HG03354 (cell line): ENCODE measurements at regions not wholly inside any gene's neighbourhood (a gene's known extent, or its start where the extent isn't known, plus 50 kb on each side); places are given as distances from the start of the nearest gene placed in this dataset.

Source experiments
- ATAC-seq: cut with Tn5 transposase; IDR thresholded peaks from one replicate; pipeline ENCODE4 v1.9.1; 2021; ENCODE audit warnings: mild to moderate bottlenecking; ENCODE audit not compliant: unreplicated experiment, poor library complexity, severe bottlenecking

- ATAC-seq, result no peak
These were observed 276.6 kb upstream of the VLDLR start for GRCh38 chr9:2345013-2345412.

DNA sequence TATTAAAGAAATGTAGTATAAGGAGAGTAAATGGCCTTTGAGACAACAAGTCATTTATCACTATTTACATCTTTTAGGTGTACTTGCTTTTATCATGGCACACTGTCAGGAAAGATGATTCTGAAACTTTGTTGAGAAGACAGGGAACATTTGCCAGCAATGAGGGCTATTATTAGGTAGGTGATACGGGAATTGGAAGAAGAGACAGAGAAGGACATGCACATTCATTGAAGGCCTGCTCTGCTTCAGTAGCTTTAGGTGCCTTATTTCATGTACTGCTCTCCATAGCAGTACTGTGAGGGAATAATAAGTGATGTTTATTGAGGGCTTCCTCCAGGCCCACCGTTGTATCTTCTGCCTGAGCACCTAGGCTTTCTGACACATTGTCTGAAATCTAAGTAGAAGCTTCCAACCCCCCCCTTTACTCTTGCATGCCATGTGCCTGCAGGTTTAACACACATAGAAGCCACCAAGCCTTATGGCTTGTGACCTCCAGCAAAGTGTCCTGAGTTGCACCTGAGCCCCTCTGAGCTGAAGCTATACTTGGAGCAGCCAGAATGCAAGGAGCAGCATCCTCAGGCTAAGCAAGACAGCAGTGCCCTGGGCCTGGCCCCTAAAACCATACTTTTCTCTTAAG, 275.2 kb upstream of the VLDLR start:
- ATAC-seq, result no peak

GRCh38 chr9:2351324-2351723, 270.3 kb upstream of the VLDLR start:
- ATAC-seq, result no peak

DNA sequence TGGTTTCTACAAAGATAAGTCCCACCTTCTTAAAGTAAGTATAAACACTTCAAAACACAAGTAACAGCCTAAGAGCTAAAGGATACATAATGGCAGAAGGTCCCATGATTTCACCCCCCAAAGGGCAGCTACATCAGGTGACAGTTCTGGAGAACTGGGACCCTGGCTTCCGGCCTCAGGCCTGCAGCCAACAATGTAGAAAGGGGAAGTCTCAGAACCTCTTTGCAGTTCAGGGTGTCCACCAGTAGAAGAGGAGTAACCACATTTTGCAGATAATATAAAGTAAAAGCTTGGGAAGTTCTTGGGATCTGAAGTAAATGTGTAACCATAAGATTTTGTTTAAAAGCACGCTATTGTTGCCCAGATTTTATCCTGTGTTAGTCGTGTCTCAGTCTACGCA, 267.4 kb upstream of the VLDLR start:
- no peak for ATAC-seq

DNA sequence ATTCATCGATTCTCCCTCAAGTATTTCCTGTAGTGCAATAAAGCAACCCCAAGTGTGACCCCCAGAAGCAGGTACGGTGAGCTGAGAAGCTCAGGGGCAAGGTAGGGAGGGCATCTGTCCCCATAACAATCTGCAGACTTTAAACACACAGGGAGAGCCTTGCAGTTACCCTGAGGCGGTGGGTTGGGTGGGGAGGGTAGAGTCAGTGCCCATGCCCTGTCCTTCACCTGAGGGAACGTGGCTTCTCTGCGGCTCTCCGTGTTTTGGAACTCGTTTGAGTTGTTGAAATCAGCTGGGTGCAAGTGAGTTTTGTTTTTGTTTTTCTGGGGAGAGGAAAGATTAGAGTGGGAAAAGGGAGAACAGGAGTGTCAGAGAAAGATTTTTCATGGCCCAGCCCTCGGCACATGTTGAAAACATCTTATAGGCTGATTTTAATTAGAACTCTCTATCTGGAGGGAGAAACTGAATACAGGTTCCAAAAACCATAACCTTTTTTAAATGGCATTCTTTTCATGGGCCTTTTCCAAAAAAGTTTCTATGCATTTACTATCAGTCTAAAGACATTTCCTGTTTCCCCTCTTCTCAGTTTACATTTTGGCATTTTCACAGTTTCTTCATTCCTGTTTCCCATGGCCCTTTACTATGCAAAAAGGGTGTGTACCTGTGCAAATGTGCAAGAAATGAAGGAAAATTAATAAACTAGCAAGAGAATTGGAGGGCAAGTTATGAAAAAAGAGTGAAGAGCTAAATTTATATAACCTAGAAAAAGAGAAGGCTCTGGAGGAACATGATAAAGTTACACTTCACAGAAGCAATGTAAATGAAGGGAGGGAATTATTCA, 266.5 kb upstream of the VLDLR start:
- ATAC-seq, result no peak

DNA sequence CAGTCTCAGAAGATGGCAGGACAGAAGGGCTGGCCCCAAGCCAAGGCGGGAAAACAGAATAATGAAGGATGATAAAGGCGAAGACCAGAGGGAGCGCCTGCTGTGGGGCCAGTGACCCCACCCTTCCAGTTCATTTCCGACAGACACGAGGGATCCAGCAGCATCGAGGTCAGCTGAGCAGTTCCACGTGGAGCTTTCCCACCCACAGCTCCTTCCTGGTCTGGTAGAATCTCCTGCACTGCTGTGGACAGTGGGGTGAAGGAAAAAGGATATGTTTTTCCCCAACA, 265.9 kb upstream of the VLDLR start:
- ATAC-seq, result no peak

DNA sequence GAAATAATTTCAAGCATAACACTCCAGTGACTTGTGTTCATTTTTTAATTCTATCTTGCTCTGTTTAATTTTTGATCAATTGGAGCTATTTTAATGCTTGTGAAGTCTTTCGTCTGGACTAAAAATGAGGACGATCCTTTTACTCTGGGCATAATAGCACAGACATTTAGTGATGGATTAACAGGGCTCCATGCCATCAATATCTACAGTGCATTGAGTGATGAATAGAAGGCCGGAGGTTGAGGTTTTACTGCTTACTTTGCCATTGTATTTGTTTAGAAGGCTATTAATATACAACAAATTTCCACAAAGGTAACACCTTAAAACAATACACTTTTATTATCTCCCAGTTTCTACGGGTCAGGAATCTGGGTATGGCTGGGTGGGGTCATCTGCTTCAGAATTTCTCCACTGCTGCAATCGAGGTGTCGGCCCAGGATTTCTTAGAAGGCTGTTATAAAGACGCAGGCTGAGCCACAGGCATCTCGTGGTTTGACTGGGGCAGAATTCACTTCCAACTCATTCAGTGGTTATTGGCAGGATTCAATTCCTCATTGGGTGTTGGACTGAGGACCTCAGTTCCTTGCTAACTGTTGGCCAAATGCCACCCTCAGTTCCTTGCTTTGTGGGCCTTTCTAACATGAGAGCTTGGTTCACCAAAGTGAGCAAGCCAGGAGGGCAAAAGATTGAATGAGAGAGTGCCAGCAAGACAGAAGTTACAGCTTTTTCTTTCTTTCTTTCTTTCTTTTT, 265.4 kb upstream of the VLDLR start:
- no peak for ATAC-seq

DNA sequence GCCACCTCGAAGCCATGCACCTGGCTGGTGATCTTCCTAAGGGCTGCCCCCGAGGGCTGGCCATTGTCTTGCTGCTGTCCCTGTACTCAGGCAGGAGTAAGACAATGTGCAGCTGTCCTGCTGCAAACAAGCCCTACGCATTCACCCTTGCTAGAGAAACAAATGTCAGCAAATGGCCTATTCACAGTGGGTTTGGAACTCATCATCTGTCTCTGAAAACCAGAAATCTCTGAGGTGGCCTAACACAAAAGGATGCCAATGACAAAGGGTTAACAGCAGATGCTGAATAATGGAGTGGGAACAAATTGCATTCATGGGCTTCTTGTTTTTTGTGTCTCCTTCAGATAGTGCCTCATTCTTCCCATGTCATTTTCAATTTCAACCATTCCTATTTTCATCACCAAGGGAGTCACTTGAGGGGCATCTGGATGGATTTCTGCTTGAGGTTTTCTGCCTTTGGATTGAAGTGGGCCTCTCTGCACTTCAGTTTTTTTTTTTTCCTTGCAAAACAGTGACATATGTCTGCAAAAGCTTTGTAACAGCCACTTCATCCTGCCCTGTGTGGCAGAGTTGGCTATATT, 261.6 kb upstream of the VLDLR start:
- ATAC-seq, result no peak

DNA sequence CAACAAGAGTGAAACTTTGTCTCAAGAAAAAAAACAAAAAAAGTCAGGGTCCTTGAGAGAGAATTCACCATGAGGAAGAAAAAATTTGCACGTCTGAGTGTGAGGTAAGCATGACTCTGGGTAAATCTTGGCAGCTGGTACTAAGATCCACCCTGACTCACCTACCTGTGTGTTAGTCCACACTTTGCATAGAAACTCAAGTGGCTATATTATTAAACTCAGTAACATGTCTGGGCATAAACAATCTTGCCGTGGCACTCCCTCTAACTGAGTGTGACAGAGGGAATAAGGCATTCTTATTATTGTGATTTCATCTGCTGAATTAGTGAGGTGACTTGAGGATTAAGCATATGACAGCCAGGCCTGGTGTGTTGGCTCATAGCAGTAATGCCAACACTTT, 259.4 kb upstream of the VLDLR start:
- ATAC-seq, result no peak

DNA sequence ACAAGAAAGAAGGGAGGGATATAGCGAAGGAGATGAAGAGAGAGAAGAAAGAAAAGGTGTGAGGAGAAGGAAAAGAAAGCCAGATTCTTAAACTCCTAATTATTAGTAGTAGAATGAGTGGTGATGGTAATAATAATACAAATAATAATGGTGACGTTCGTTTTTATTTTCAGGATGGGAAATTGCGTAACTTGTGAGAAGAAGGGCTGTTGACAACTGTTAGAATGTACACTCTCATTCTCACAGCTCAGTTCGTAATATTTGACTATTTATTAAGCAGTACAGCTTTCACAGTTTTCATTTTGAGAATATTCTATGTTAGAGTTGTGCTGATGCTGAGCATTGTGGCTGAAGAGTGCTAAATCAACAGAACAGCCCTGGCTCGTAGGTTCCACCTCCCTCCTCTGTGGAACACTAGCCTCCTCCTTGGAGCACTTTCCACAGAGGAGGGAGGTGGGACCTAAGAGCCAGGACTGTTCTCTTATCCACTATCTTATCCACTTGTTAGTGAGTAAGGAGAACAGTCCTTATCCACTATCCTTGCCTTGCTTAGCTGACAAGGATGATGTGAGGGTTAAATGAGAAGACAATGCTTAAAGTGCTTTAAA, 258.3 kb upstream of the VLDLR start:
- ATAC-seq, result no peak

DNA sequence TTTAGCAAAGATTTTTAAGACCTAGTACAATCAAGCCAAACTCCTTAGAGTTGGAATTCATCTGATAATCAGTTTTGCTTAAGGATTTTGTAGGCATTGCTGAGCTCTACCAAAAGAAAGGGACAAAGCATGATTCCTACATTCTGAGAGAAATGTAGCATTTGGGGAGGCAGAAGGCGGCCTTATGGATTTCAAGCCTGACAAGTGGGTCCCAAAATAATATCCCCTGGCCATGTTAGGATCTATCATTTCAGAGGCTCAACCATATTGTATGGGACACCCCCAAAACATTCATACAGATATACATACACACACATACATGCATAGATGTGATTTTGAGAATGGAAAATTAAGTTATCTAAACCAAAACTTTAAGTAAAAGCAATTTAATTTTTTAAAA, 257.8 kb upstream of the VLDLR start:
- no peak for ATAC-seq

DNA sequence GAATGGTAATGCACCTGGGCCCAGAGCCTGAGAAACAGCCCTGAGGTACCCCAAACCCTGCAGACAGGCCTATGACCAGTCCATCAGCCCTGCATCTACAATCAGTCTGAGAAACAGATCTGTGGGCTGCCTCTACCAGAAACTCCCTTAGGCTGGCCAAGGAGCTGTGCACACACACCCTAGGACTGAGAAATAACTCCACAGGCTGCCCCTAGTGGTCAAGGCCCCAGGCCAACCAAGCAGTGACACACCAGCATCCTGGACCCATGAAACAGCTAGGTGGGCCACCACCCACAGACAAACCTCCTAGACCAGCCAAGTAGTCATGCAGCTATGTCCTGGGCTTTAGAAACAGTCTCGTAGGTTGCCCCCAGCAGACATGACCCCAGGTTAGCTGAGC, 253.6 kb upstream of the VLDLR start:
- ATAC-seq, result no peak

DNA sequence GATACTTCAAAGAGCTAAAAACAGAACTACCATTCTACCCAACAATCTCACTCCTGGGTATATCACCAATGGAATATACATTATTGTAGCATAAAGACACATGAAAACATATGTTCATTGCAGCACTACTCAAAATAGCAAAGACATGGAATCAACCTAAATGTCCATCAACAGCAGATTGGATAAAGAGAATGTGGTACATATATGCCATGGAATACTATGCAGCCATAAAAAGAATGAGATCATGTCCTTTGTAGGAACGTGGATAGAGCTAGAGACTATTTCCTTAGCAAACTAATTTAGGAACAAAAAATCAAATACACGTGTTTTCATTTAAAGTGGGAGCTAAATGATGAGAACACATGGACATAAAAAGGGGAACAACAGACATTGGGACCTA, 247.9 kb upstream of the VLDLR start:
- no peak for ATAC-seq

GRCh38 chr9:2375114-2375513, 246.5 kb upstream of the VLDLR start:
- no peak for ATAC-seq

DNA sequence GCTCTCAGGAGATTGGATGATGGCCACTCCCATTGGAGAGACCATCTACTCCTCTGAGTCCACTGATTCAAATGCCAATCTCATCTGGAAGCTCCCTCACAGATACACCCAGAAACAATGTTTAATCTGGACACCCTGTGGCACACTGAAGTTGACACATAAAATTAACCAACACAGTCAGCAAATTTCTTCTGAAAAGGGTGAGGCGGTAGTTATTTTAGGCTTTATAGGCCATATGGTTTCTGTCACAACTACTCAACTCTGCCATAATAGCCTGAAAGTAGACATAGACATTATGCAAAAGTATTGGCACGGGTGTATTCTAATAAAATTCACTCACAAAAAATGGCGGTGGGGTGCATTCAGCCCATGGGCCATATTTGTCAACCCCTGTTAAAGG, 244.5 kb upstream of the VLDLR start:
- no peak for ATAC-seq

DNA sequence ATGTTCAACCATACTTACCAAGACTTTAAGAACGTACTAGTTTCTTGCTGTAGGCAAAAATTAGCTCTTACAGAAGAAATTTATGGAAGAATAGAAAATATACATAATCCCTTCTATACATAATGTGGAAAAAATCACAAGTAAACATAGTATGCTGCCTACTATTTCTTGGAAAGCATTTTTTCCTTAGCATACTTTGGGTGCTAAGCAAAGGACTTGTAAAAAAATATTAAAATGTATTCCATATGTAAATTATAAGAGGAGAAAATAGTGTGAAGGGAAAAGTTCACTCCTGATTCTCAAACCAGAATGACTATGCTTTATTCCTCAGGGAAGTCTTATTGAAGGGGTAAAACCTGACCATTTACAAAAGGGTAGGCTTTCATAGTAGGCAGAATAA, 243.8 kb upstream of the VLDLR start:
- ATAC-seq, result no peak

GRCh38 chr9:2378266-2378665, 243.3 kb upstream of the VLDLR start:
- ATAC-seq, result no peak

DNA sequence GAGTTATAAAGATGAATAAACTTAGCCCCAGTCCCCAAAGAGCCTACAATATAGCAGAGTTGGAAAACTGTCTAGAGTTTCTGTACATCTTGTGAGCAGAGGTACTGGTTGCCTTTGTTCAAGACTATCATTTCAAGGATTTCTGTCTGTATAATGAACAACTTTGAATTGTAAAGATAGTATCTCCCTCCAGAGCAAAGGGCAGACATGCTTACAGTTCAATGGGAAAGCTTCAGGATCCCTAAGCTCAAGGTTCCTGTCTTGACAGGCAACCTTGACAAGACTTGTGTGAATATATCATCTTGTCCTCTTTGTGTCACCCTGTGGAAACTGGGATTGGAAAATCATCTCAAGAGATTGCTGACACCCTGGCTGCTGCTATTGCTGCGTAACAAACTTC, 242.8 kb upstream of the VLDLR start:
- no peak for ATAC-seq

- no peak for ATAC-seq
These were observed 236.8 kb upstream of the VLDLR start for GRCh38 chr9:2384741-2385140.

DNA sequence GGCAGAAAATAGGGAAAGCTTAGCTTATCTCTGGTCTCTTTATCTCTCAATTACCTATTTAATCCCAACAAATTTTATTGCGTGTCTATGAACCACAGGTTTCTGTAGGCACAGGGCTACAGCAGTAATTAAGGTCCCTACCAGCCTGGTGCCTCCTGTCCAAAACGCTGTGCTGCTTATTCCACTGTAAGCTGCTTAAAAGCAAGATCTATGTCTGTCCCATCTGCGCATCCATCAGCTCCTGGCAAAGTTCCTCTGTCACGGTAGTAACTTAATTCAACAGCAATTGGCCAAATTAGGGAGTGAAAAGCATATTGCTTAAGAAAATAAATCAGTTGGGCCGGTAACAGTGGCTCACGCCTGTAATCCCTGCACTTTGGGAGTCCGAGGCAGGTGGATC, 235.8 kb upstream of the VLDLR start:
- no peak for ATAC-seq
